Activated naive CD4-positive, alpha-beta T cell treated with anti-CD3 and anti-CD28 coated beads, Interleukin-2, amount 10 ng/mL, durations not matched to agents 7 days and 5 days (primary cell): ENCODE measurements at regions not wholly inside any gene's neighbourhood (a gene's known extent, or its start where the extent isn't known, plus 50 kb on each side); places are given as distances from the start of the nearest gene placed in this dataset.

Source experiments
- CTCF ChIA-PET: fragments of 350-600 bp; sonication (Branson Sonifier 250); formaldehyde crosslinking; loops from one replicate; lab custom pipeline; 2021; ENCODE audit warnings: antibody characterized with exemption; lab: Charles Lee
- DNase-seq: peaks from one replicate; pipeline ENCODE4 v3.0.0-alpha.2; 2020
- H3K27ac Mint-ChIP-seq: one replicate; pipeline ENCODE4 v1.8.0; 2021; ENCODE audit warnings: mild to moderate bottlenecking, moderate library complexity, mixed read lengths
- H3K27me3 Mint-ChIP-seq: one replicate; pipeline ENCODE4 v1.8.0; 2021; ENCODE audit warnings: mild to moderate bottlenecking, mixed read lengths
- H3K36me3 Mint-ChIP-seq: one replicate; pipeline ENCODE4 v1.8.0; 2021; ENCODE audit warnings: mixed read lengths
- H3K4me1 Mint-ChIP-seq: one replicate; pipeline ENCODE4 v1.8.0; 2021; ENCODE audit warnings: mixed read lengths
- H3K4me3 Mint-ChIP-seq: one replicate; pipeline ENCODE4 v1.8.0; 2021; ENCODE audit warnings: mild to moderate bottlenecking, moderate library complexity, mixed read lengths
- H3K9me3 Mint-ChIP-seq: one replicate; pipeline ENCODE4 v1.8.0; 2021; ENCODE audit warnings: mixed read lengths

DNA sequence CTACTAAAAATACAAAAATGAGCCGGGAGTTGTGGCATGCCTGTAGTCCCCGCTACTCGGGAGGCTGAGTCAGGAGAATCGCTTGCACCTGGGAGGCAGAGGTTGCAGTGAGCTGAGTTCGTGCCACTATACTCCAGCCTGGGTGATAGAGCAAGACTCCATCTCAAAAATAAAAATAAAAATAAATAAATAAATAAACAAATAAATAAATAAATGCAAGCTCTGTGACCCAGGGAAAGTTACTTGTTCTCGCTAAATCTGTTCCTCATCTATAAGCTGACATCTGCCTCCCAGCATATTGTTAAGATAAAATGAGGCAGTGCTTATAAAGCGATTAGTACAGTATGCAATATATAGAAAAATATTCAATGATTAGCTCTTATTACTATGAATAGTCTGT lies 56.4 kb upstream of the STK38L start:
- Mint-ChIP-seq H3K27ac (no peak overlapping the region), H3K4me3 (no peak overlapping the region), H3K36me3 (no peaks in the 10 kb centered on the region), H3K9me3 (no peaks in the 10 kb centered on the region), H3K27me3 (peaks cover 4% of the 10 kb centered on the region), H3K4me1 (peaks cover 9% of the 10 kb centered on the region)
- DNase-seq = no peak
- CTCF ChIA-PET = interaction anchor here (1.4 kb wide), 1 partner anchor 45 kb away, joined by 6 read pairs; no protein-coding TSS in a partner anchor

DNA sequence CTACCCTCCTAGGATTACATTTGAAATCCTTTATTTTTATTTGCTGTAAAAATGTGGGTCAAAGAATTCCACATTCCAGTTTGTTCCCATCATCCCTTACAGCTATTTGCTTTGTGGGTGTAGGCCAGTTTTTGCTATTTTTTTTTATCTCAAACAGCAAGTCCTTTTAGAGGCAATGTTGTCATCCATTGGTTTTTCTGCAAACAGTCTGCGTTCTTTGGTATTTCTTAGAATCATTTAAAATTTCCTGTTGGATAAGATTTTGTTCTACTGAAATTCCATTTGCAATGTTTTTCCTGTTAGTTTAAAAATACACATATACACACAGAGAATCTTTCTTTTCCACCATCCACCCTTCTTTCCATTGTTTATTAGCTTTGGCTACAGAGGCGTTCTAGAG lies 53.3 kb upstream of the STK38L start:
- no peak overlapping the region for H3K27ac Mint-ChIP-seq
- no peak overlapping the region for H3K4me3 Mint-ChIP-seq
- DNase-seq = no peak
- no peaks in the 10 kb centered on the region for H3K36me3 Mint-ChIP-seq
- CTCF ChIA-PET = interaction anchor here (1.5 kb wide), 1 partner anchor 89 kb away, joined by 3 read pairs; no protein-coding TSS in a partner anchor
- peaks cover 4% of the 10 kb centered on the region for H3K27me3 Mint-ChIP-seq
- H3K4me1 Mint-ChIP-seq = no peaks in the 10 kb centered on the region
- H3K9me3 Mint-ChIP-seq = no peaks in the 10 kb centered on the region

DNA sequence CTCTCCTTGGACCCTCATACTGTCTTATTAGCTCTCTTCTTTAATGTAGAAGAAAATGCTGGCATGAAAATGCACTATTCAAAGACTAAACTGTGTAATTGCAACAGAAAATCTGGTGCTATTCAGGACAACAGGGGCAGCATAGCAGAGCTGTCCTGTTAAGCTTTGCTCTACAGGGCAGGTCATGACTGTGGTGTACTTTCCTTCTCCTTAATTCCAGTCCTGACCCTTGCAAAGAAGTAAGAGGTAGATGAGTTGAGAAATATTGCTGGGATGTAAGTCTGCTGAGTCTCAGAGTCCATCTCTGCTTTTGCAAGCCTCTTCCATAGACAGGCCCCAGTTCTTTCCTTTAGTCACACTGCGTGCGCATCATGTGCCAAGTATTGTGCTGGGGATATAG lies 52.6 kb upstream of the STK38L start:
- no peak overlapping the region for H3K27ac Mint-ChIP-seq
- H3K9me3 Mint-ChIP-seq = no peaks in the 10 kb centered on the region
- no peak overlapping the region for H3K4me3 Mint-ChIP-seq
- no peaks in the 10 kb centered on the region for H3K36me3 Mint-ChIP-seq
- CTCF ChIA-PET = interaction anchor here (1.2 to 1.5 kb wide), 2 partner anchors 12 to 89 kb away, joined by 3 read pairs; no protein-coding TSS in a partner anchor
- H3K4me1 Mint-ChIP-seq = no peaks in the 10 kb centered on the region
- peaks cover 4% of the 10 kb centered on the region for H3K27me3 Mint-ChIP-seq
- DNase-seq = no peak

DNA sequence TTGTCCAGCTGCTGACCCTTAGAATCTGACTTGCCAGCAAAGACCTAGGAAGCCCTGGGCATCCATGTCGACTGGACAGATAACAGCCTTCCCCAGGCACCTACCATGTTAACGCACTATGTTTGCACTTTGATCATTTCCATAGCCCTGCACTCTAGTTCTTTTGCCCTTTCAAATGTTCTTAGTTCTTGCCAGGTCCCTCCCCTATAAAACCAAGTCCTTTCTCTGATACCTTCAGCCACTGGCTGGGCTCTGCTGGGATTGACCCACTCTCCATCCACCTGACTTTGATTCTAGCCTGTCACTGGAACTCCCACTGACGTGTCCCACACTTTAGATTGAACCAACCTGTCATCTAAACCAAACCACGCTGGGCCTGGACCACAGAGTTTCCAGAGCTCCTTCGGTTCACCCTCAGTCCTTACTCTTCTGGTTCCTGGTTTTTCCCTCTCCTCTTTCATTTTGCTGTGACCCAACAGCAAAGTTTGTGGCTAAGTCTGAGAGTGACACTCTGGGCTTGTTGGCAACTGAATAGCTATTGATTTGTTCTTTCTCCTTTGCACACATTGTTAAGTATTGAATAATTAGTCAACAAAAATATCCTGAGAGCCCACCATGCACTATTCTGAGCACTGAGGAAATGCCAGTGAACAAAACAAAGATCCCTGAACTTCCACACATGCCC lies 51.8 kb upstream of the STK38L start:
- Mint-ChIP-seq H3K27ac (no peak overlapping the region), H3K4me3 (no peak overlapping the region), H3K4me1 (no peaks in the 10 kb centered on the region), H3K27me3 (peaks cover 4% of the 10 kb centered on the region), H3K9me3 (no peaks in the 10 kb centered on the region), H3K36me3 (no peaks in the 10 kb centered on the region)
- DNase-seq = no peak
- CTCF ChIA-PET = interaction anchor here (1.2 to 1.5 kb wide), 3 partner anchors 13 to 177 kb away, joined by 3 to 4 read pairs (median 3); no protein-coding TSS in a partner anchor

DNA sequence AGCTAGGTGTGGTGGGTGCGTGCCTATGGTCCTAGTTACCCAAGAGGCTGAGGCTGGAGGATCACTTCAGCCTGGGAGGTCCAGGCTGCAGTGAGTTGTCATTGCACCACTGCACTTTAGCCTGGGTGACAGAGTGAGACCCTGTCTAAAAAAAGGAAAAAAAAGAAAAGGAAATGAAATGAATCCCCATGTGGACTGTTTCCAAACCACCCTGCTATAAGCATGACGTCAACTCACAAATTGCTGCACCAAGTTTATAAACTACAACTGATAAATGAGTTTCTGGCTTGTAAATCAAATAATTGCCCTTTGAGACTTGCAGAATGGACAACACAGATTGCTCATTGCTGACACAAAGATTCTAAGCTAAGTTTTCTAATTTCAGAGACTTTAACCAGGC lies 51.0 kb upstream of the STK38L start:
- no peaks in the 10 kb centered on the region for H3K4me1 Mint-ChIP-seq
- CTCF ChIA-PET = interaction anchor here (1.2 kb wide), 1 partner anchor 177 kb away, joined by 4 read pairs; no protein-coding TSS in a partner anchor
- no peak for DNase-seq

DNA sequence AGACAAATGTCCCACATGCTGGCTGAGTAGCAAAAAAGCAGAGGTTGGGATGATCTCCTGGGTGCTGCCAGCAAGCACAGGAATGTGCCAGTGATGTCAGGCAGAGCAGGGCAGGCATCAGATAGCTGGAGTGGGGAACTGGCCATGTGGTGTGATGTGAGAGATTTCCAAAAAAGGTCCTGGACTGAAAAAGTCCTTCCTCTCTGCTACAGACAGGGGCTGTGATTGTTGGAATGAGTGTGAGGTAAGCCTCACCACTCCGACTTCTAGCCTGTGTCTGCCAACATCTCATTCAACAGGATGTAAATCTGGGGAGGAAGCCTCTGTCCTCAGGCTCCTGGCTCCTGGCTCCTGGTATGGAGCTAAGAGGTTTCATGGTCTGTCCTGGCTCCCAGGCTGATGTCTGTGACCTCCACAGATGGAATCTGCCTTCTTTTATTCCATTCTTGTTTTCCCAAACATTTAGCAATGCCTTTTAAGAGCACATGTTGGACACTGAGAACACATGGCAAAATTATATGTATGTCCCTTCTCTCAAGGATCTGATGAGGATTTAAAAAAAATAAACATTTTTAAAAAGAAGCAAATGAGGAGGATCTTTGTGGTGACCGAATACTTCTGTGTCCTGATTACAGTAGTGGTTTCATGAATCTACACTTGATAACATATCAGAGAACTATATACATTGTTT lies 50.1 kb upstream of the STK38L start:
- DNase-seq = no peak

More for the DNA sequence above, 51.0 kb upstream of the STK38L start:
- no peaks in the 10 kb centered on the region for H3K9me3 Mint-ChIP-seq
- no peak overlapping the region for H3K27ac Mint-ChIP-seq
- H3K36me3 Mint-ChIP-seq = no peaks in the 10 kb centered on the region
- H3K4me3 Mint-ChIP-seq = no peak overlapping the region
- H3K27me3 Mint-ChIP-seq = peaks cover 4% of the 10 kb centered on the region

More for the DNA sequence above, 50.1 kb upstream of the STK38L start:
- no peaks in the 10 kb centered on the region for H3K36me3 Mint-ChIP-seq
- no peaks in the 10 kb centered on the region for H3K9me3 Mint-ChIP-seq
- H3K4me3 Mint-ChIP-seq = no peak overlapping the region
- peaks cover 4% of the 10 kb centered on the region for H3K27me3 Mint-ChIP-seq
- H3K27ac Mint-ChIP-seq = no peak overlapping the region
- no peaks in the 10 kb centered on the region for H3K4me1 Mint-ChIP-seq
- CTCF ChIA-PET = no interaction called here
